HG02571 (cell line): ENCODE measurements at regions not wholly inside any gene's neighbourhood (a gene's known extent, or its start where the extent isn't known, plus 50 kb on each side); places are given as distances from the start of the nearest gene placed in this dataset.

Source experiments
- ATAC-seq: cut with Tn5 transposase; IDR thresholded peaks from one replicate; pipeline ENCODE4 v1.9.1; 2021; ENCODE audit warnings: mild to moderate bottlenecking, moderate library complexity; ENCODE audit not compliant: unreplicated experiment

DNA sequence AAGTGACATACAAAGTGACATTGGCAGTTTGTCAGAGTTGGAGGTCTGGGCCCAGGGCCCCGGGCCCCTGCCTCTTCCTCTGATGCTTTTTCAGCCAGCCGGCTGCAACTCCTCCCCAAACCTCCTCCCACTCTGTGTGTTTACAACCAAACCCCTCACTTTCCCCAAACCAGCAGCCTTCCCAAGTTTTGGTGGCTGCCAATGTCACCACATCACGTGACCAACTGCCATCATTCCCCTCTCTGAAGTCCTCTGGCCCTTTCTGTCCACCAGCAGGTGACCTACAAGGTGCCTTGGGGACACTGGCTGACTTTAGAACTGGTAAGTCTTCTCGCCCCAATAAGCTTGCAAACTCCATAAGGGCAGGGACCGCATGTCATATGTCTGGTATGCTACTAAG is 357.7 kb downstream of the BCOR start:
- ATAC-seq = no peak

DNA sequence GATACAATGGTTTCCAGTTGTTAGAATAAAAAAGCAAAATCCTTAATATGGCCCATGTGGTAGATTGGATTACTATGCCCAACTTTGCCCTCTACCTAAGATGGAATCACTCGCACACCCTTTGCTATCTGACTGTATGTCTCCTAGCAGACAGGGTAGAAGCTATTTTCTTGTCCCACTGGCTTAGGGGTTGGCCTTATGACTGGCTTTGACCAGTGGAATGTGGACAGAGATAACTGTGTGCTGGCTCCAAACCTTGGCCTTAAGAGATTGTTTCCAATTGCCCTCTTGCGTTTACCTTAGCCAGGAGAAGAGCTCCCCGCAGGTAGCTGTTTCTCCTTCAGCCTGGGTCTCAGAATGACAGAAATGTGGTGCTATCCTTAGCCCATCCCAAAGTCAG is 355.9 kb downstream of the BCOR start:
- ATAC-seq = no peak

DNA sequence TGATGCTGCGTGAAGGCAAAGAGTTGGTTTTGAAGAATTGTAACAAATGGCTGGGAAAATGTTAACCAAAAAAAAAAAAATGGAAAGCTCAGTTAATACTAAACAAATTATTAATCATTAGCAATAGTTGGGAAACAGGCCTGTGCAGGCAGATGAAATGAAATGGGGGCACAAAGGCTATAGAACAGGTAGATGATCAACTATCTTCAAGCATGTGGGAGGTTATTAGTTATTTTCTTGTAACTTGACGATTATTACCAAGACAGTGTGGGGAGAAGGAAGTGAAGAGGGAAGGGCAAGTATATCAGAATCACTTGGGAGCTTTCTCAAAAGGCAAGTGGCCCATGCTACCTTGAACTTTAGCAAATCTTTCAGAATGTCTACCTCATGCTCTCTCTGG is 351.9 kb downstream of the BCOR start:
- no peak for ATAC-seq

DNA sequence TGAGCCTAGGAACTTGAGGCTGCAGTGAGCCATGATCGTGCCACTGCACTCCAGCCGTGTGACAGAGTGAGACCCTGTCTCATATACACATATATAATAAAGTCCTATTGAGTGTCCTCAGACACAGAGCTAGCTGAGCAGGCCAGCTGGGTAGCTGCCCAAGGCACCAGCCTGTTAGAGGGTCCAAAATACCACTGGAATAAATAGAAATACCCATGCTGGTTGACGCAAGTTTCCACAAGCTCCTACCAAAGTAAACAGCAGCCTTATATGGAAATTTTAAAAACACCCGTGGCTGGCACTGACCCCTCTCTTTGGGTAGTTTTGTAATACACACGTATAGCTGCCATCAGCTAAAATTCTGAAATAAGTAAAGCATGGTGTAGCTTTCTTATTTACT is 348.6 kb downstream of the BCOR start:
- ATAC-seq = no peak

DNA sequence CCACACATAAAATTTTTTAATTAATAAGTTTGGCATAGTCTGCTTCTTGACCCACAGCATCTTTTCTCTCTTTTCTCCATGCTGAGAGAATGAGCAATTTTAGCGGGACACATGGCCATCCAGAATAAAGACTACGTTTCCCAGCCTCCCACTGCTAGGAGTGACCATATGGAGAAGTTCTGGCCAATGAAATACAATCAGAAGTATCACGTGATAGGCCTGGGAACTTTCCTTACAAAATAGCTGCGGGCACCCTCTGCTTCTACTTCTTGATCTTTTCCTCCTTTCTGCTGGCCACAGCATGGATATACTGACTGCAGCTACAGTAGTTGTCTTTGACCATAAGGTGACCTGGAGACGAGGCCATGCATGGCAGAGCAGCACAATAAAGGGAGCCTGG is 348.0 kb downstream of the BCOR start:
- no peak for ATAC-seq

DNA sequence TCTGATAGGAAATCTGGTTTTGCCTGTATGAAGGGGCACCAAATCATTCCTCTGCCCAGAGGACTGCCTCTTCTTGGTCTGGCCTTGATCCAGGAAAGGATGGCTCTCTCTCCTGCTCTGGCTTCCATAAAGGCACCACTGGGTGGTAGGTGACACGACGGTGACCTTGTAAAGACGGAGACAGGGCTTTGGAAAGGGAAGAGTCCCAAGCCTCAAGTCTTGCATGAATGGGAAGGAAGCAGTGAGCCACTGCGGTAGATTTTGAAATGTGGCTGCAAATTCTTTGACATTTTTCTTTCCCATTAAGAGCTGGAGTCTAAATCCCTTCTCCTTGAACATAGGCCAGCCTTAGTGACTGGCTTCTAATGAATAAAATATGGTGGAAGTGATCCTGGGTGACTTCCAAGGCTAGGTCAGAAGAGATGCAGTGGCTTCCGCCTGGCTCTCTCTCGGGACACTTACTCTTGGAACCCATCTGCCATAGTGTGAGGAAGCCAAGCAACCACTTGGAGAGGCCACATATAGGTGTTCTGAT is 347.4 kb downstream of the BCOR start:
- ATAC-seq = no peak

DNA sequence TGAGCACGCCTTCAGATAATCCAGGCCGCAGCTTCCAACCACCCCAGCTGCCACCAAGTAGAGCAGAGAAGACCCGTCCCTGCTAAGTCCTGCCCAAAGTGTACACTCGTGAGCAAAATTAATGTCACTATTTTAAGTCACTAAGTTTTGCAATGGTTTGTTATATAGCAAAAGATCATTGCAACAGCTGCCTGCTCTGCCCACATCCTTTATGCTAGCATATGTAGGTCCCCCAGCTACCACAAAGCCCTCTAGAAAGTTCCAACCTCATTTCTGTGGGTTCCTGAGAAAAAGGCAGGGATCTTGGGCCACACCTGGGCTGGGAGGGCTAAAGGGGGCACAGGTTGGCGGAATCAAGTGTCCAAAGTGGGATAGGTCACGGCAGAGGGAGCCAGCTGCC is 346.9 kb downstream of the BCOR start:
- no peak for ATAC-seq

DNA sequence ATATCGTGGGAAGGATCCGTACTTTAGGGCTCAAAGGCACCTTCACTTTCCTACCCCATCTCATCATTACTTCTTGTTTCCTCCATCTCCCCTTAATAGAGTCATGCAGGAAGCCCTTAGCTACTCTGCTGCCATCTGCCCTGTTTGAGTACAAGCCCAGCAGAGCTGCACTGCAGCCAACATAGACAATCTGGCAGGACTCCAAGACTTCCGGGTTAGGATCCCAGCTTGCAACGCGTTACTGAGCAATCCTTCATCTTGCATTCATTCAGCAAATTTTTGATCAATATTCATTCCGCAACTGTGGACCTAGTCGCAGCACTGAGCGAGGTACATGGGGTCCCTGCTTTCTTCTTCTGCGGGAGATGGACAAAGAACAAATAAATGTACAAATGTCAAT is 344.9 kb downstream of the BCOR start:
- no peak for ATAC-seq

DNA sequence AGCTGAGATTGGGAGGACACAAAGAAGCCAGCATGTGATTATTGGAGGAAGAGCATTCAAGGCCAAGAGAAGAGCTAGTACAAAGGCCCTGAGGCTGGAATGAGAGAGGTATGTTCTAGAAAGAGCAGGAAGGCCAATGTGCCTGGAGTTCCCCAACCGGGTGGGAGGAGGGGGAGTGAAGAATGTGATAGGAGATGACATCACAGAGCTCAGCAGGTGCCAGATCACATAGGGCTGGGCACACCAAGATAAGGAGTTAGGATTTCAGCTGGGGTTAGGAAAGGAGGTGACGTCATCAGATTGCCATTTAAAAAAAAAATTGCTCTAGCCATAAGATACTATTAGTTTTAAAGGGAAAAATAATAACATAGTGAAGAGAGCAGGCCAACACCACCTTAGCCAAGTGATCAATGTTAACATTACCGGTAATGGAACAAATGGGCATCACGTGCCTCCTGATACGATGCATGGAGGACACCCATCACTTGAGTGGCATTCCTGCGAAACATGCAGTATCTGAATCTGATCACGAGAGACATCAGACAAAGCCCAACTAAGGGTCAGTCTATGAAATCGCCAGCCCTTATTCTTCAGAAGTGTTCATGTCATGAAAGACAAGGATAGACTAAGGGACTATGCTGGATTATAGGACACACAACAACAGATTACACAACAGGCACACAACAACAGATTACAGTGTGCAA is 344.3 kb downstream of the BCOR start:
- ATAC-seq = no peak

DNA sequence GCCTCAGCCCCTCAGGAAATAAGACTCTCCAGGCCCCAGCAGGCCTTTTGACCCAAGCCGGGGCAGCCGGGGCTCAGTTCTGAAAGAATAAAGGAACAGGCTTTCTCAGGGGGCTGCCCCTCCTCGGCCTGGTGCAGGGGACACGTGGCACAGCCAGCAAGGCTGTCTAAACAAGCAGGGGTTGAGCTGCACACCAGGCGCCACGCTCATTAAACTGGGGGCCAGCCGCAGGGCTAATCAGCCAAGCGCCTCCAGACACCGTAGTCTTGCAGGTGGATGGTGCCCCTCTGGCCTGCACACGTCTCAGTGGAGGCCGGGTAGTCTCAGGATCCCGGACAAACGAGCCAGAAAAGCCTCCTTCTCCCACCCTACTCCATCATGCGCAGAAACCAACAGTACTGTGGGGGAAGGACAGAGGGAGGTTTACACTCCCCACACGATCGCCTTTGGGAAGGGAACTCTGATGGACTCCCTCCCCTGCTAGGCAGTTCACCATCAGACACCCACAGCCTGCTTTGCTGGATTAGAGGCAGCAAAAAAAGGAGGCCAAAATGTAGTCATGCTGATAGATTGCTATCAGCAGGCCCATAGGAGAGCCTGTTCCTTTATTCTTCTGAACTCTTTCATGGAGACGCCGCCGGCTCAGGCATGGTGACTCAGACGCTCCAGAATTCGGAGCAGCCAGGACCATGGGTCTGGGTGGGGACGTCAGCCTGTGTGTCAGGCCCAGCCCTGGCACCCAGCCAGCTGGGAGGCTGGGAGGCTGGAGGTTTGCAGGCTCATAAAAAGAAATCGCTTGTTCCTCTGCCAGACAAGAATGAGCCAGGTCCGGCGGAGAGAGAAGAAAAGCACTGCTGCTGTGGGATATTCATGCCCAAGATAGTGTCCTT is 342.4 kb downstream of the BCOR start:
- no peak for ATAC-seq

DNA sequence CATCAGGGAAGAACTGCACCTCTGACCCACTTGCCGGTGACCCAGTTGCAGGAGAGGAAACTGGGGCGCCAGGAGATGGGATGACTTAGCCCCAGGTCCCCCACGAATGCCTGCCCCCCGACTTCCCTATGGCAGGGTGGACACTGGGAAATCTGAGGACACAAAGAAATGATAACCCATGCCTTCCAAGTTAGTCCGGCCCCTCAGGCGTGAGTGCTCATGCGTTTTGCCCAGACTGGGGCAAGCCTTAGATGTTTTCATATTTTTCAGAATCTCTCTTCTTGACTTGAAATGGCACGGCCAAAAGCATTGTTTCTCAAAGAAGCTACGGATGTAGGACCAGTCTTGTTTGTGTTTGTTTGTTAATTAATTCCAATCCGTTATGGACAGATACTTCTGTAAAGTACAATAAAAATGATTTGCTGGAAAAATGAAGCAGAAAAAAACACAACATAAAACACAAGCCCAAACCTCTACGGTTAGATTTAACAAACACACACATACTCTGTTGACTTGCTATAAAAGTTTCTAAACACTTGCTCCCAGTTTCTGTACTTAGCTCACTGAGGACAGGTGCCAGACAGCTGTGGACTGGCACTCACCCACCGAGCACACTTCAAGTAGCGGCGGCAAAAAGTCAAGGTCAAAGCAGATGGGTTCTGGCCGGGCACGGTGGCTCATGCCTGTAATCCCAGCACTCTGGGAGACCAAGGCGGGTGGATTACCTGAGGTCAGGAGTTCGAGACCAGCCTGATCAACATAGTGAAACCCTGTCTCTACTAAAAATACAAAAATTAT is 341.5 kb downstream of the BCOR start:
- no peak for ATAC-seq

DNA sequence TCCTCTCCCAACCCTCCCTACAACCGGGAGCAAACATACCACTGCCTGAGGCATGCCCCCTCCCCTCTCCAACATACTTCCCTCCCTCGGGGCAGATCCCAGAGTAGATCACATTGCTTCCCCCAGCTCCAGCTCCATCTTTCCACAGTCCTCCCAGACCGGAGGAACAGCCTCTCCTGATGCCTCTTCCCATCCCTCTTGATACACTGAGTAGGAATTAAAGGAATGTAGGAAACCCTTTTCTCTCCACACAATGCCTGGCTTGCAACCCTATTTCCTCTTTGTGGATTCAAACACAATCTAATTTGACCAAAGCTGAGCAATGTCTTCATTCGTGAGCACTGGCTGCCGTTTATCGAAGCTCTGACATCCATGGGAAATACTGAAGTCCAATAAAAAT is 339.8 kb downstream of the BCOR start:
- no peak for ATAC-seq

DNA sequence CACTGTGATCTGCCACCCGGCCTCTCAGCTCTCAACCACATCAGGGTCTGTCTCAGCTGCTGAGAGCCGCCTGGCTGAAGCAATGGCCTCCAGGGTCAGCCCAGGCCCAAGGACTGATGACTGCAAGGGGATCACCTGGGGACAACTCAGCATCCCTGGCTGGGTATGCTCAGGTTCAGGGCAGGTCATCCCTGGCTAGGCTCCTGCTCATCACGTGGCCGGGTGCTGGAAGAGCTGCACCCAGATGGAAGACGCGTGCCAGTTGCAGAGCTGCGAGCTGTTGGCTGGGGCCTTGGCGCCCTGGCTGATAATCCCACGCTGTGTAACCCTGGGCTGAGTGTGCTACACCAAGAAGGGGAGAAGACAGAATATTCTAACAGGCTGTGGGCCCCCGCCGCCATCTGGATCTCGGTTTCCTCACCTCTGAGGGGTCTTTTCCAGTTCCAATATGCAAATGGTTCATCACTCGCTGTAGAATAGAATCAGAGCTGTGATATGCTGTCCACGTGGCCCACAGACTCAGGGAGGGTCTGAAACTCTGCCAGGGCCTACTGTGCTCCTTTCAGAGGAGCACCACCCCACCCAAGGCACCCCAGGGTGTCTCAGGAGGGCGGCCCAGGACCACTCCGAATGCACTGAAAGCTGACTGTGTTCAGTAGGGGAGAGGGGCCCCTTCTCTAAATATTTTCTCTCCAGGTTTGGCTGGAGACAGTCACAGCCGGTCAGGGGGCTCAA is 338.8 kb downstream of the BCOR start:
- no peak for ATAC-seq

DNA sequence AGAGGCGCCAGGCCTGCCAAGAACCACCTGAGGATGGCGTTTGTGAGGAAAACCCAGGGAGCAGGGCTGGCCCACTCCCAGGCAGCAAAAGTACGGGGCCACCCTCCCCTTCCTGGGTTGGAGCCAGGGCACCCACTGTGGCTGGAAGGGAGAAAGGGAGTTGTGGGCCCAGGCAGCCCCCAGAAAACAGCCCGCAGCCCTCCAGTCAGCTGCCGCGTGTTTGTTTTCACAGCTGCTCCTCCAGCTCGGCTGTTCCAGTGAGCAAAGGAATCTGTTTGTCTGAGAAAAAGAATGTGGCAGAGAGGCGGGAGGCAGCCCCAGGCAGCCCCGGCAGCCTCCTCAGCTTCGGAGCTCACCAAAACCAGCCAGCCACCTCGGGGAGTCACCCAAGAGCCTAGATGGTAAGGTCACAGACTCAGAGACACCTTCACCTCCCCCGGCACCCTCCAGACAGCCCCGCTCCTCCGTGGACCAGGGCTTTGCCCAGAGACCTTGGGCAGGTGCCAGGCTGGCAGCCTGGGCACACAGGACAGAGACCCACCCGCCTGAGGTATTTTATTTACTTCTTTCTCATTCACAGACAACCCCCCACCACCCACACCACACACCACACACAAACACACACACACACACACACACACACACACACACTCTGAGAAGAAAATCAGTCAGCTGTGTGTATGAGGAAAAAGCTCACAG is 338.1 kb downstream of the BCOR start:
- ATAC-seq = no peak

DNA sequence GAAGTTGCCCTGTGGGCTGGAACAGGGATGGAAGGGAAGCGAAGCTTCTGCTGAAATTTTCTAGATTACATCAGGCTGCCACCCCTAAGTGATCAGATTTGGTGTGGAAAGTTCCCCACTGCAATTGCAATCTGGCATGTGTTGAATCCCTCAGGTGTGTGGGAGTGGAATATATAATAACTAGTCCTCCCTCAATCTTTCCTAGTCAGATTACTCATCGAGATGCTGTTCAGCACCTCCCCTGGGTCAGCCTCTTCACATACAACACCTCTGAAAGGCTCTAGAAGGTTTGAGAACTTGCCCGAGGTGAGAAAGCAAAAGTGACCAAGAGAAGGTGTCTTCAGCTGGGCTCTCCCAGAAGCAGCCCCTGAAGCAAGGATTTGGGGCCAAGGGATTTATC is 336.8 kb downstream of the BCOR start:
- no peak for ATAC-seq

DNA sequence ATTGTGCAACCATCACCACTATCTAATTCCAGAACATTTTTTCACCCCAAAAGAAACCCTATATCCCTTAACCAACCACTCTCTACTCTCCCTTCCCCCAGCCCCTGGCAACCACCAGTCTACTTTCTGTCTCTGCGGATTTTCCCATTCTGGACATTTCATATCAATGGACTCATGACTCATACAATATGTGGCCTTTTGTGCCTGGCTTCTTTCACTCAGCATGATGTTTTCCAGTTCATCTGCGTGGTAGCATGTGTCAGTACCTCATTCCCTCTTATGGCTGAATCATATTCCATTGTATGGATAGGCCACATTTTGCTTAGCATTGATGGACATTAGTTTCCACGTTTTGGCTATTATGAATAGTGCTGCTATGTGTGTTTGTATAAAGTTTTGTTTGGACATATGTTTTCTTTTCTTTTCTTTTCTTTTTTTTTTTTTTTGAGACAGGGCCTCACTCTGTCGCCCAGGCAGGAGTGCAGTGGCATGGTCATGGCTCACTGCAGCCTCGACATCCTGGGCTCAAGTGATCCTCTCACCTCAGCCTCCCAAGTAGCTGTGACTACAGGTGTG is 335.4 kb downstream of the BCOR start:
- no peak for ATAC-seq

DNA sequence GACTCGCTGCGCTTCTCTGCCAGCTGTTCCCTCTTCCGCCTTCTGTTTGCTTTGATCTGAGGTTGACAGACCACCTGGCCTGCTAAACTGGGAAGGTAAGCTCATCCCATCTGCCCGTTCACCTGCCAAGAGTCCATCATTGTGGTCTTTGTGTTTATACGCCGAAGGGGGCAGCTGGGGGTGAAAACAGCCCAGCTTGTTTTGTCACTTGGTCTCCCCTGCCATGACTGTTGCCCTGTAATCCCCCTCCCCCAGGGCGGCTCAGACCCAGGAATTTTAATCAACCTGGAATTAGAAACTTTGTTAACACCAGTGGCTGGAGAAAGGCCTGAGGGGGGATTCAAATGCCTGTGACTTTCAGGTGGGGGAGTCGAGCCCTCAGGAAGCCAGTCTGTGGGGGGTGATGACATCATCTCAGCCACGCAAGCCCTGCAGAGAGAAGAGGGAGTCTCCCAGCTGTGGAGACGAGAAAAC is 333.3 kb downstream of the BCOR start:
- ATAC-seq = no peak

DNA sequence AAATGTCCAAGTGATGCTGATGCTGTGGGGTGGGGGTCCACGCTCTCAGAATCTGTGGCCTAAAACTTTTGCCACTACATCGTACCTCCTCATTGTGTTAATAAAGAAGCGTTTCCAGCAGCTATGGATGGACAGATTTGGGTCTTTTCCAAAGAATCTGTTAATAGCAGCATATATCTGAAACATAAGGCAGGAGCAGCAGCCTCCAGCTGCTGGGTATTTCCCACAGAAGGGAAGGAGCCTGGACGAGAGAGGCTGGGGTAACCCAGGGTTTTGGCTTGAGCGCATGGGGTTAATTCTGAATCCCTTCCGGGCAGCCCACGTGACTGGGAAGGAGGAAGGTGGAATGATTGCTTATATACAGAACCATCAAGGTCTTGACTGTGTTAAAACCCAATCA is 332.4 kb downstream of the BCOR start:
- ATAC-seq = no peak

DNA sequence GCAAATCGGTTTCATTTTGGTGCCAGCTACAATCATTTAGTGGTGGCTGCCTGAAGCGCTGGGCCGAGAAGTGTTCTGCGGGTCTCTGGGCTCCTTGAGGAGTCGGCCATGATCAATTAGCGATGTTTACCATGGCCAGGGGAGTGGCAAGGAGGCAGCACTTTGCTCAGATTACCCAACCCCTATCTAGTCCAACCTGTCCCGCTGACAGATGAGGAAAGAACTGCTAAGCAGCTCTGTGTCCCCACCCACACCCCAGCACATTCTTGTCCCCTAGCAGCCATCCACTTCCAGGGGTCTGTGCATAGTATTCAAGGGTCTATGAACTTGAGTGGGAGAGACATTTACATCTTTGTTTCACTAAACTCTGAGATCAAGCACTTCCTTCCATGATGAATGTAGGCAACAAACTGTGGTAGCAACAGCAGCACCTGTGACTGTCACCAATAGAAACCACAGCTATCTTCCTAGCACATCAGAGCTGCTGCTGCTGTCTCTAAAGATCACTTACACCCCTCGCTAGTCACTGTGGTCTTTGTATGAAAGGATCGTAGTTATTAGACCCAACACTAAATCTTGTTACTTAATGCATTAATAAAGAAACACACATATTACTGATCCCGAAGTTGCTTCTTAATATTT is 331.6 kb downstream of the BCOR start:
- no peak for ATAC-seq
